ENCODE measurements at regions not wholly inside any gene's neighbourhood (a gene's known extent, or its start where the extent isn't known, plus 50 kb on each side); places are given as distances from the start of the nearest gene placed in this dataset.

GRCh38 chr11:80837051-80837450 lies 1396.2 kb upstream of the TENM4 start:
- no peak overlapping the region for H3K4me3 ChIP-seq (replicated peaks; ENCODE audit: low read depth, low read length)
- no peak for DNase-seq (ENCODE audit: low read depth)
- TF ChIP-seq CTCF (IDR thresholded peaks at IDR 0.05; ENCODE audit: low read length, missing control alignments), result no peak

- DNase-seq (ENCODE audit: low read depth), result no peak
- H3K4me3 ChIP-seq (replicated peaks; ENCODE audit: low read depth, low read length), result no peak overlapping the region
- no peak for TF ChIP-seq CTCF (IDR thresholded peaks at IDR 0.05; ENCODE audit: low read length, missing control alignments)
Measured at GRCh38 chr11:80831374-80831773, 1390.5 kb upstream of the TENM4 start.

GRCh38 chr11:80827781-80828180 lies 1387.0 kb upstream of the TENM4 start:
- TF ChIP-seq CTCF (IDR thresholded peaks at IDR 0.05; ENCODE audit: low read length, missing control alignments), result no peak
- no peak for DNase-seq (ENCODE audit: low read depth)
- no peak overlapping the region for H3K4me3 ChIP-seq (replicated peaks; ENCODE audit: low read depth, low read length)

- DNase-seq (ENCODE audit: low read depth), result no peak
- TF ChIP-seq CTCF (IDR thresholded peaks at IDR 0.05; ENCODE audit: low read length, missing control alignments), result no peak
- no peak overlapping the region for H3K4me3 ChIP-seq (replicated peaks; ENCODE audit: low read depth, low read length)
Measured at GRCh38 chr11:80826808-80827207, 1386.0 kb upstream of the TENM4 start.

GRCh38 chr11:80822308-80822707 lies 1381.5 kb upstream of the TENM4 start:
- no peak for DNase-seq (ENCODE audit: low read depth)
- TF ChIP-seq CTCF (IDR thresholded peaks at IDR 0.05; ENCODE audit: low read length, missing control alignments), result no peak

GRCh38 chr11:80819271-80819670 lies 1378.4 kb upstream of the TENM4 start:
- no peak for TF ChIP-seq CTCF (IDR thresholded peaks at IDR 0.05; ENCODE audit: low read length, missing control alignments)
- no peak overlapping the region for H3K4me3 ChIP-seq (replicated peaks; ENCODE audit: low read depth, low read length)
- DNase-seq (ENCODE audit: low read depth), result no peak

More at GRCh38 chr11:80822308-80822707, 1381.5 kb upstream of the TENM4 start:
- no peak overlapping the region for H3K4me3 ChIP-seq (replicated peaks; ENCODE audit: low read depth, low read length)

GRCh38 chr11:80816966-80817365 lies 1376.1 kb upstream of the TENM4 start:
- no peak for TF ChIP-seq CTCF (IDR thresholded peaks at IDR 0.05; ENCODE audit: low read length, missing control alignments)
- H3K4me3 ChIP-seq (replicated peaks; ENCODE audit: low read depth, low read length), result no peak overlapping the region

More at GRCh38 chr11:80816966-80817365, 1376.1 kb upstream of the TENM4 start:
- no peak for DNase-seq (ENCODE audit: low read depth)
